Uterus (tissue), 2 donors: ENCODE measurements at regions not wholly inside any gene's neighbourhood (a gene's known extent, or its start where the extent isn't known, plus 50 kb on each side); places are given as distances from the start of the nearest gene placed in this dataset.

Experiments
- POLR2A ChIP-seq, 2 donors: fragments of 450-650 bp; IDR thresholded peaks; one replicate each; pipeline ENCODE4 v1.6.1; 2016; ENCODE audit warnings: antibody characterized with exemption in 2 of 2, mild to moderate bottlenecking in 1 of 2, moderate library complexity in 1 of 2
- TF ChIP-seq, protein P1 (sequence below), 4 experiments: fragments of 200-600 bp in 2 of 4; fragments of 450-650 bp in 2 of 4; sonication (generic) in 2 of 4; IDR thresholded peaks; one replicate each; pipeline ENCODE4 v1.5.1; 2016 to 2019; ENCODE audit warnings: antibody characterized with exemption in 4 of 4, mild to moderate bottlenecking in 2 of 4, moderate library complexity in 1 of 4

GRCh38 chr20:55649254-55649653 is 356.1 kb downstream of the CBLN4 start:
- TF ChIP-seq, protein P1, sequence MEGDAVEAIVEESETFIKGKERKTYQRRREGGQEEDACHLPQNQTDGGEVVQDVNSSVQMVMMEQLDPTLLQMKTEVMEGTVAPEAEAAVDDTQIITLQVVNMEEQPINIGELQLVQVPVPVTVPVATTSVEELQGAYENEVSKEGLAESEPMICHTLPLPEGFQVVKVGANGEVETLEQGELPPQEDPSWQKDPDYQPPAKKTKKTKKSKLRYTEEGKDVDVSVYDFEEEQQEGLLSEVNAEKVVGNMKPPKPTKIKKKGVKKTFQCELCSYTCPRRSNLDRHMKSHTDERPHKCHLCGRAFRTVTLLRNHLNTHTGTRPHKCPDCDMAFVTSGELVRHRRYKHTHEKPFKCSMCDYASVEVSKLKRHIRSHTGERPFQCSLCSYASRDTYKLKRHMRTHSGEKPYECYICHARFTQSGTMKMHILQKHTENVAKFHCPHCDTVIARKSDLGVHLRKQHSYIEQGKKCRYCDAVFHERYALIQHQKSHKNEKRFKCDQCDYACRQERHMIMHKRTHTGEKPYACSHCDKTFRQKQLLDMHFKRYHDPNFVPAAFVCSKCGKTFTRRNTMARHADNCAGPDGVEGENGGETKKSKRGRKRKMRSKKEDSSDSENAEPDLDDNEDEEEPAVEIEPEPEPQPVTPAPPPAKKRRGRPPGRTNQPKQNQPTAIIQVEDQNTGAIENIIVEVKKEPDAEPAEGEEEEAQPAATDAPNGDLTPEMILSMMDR (IDR thresholded peaks at IDR 0.05), result no peak
- no peak for TF ChIP-seq POLR2A (IDR thresholded peaks at IDR 0.05)
